Activated T-cell treated with anti-CD3 and anti-CD28 coated beads, Interleukin-2, amount 50 U/mL, for 48 hours (primary cell): ENCODE measurements at regions not wholly inside any gene's neighbourhood (a gene's known extent, or its start where the extent isn't known, plus 50 kb on each side); places are given as distances from the start of the nearest gene placed in this dataset.
"Not testable (repeated sequence)": the region's sequence is repeated elsewhere in the genome, so short reads cannot be mapped to it uniquely, and the experiment has no call there.

Experiments used
- DNase-seq, 2 experiments: peaks; one replicate each; pipeline ENCODE4 v3.0.0-alpha.2; 2020

GRCh38 chr6:135658481-135658880, 160.9 kb upstream of the AHI1 start:
- DNase-seq = no peak

GRCh38 chr6:135658916-135659315, 161.4 kb upstream of the AHI1 start:
- DNase-seq = no peak

GRCh38 chr6:135664527-135664926, 167.0 kb upstream of the AHI1 start:
- no peak for DNase-seq

GRCh38 chr6:135665935-135666334, 168.4 kb upstream of the AHI1 start:
- DNase-seq = no peak

GRCh38 chr6:135667691-135668455, 170.3 kb upstream of the AHI1 start:
- DNase-seq = no peak

- no peak for DNase-seq
Observed at GRCh38 chr6:135672256-135672655, 174.7 kb upstream of the AHI1 start.

GRCh38 chr6:135673501-135674309, 176.2 kb upstream of the AHI1 start:
- DNase-seq = no peak

GRCh38 chr6:135675026-135675425, 176.5 kb upstream of the PDE7B start:
- no peak for DNase-seq

GRCh38 chr6:135675862-135676261, 175.6 kb upstream of the PDE7B start:
- DNase-seq = no peak

- DNase-seq = no peak
Observed at GRCh38 chr6:135680964-135681913, 170.3 kb upstream of the PDE7B start.

- DNase-seq = no peak
Observed at GRCh38 chr6:135686784-135687301, 164.7 kb upstream of the PDE7B start.

GRCh38 chr6:135688476-135688875, 163.0 kb upstream of the PDE7B start:
- not testable (repeated sequence) for DNase-seq

- DNase-seq = no peak
Observed at GRCh38 chr6:135692426-135692825, 159.1 kb upstream of the PDE7B start.

GRCh38 chr6:135693811-135694370, 157.6 kb upstream of the PDE7B start:
- no peak for DNase-seq

- DNase-seq = no peak
Observed at GRCh38 chr6:135699705-135700104, 151.8 kb upstream of the PDE7B start.

GRCh38 chr6:135701426-135701825, 150.1 kb upstream of the PDE7B start:
- DNase-seq = no peak

- no peak for DNase-seq
Observed at GRCh38 chr6:135703007-135703406, 148.5 kb upstream of the PDE7B start.

GRCh38 chr6:135703621-135704020, 147.9 kb upstream of the PDE7B start:
- peak; percentile 30 to 55 for DNase-seq

- no peak for DNase-seq
Observed at GRCh38 chr6:135707426-135707825, 144.1 kb upstream of the PDE7B start.

- no peak for DNase-seq
Observed at GRCh38 chr6:135710042-135710441, 141.5 kb upstream of the PDE7B start.

GRCh38 chr6:135722190-135722589, 129.3 kb upstream of the PDE7B start:
- DNase-seq = no peak

- DNase-seq = peak; percentile 28 to 35
Observed at GRCh38 chr6:135722679-135723078, 128.8 kb upstream of the PDE7B start.
